HG02642 (cell line): ENCODE measurements at regions not wholly inside any gene's neighbourhood (a gene's known extent, or its start where the extent isn't known, plus 50 kb on each side); places are given as distances from the start of the nearest gene placed in this dataset.

Experiments used
- ATAC-seq: cut with Tn5 transposase; IDR thresholded peaks from one replicate; pipeline ENCODE4 v1.9.1; 2021; ENCODE audit warnings: mild to moderate bottlenecking; ENCODE audit not compliant: unreplicated experiment, poor library complexity

GRCh38 chr22:48556222-48556621 is 1271.5 kb downstream of the BRD1 start:
- ATAC-seq, result no peak

GRCh38 chr22:48555606-48556005 is 1272.1 kb downstream of the BRD1 start:
- ATAC-seq, result no peak

- ATAC-seq, result no peak
Measured at GRCh38 chr22:48554893-48555572, 1272.6 kb downstream of the BRD1 start.

GRCh38 chr22:48553694-48554308 is 1273.9 kb downstream of the BRD1 start:
- ATAC-seq, result no peak

- ATAC-seq, result no peak
Measured at GRCh38 chr22:48553119-48553518, 1274.6 kb downstream of the BRD1 start.

- ATAC-seq, result no peak
Measured at GRCh38 chr22:48551716-48552268, 1275.9 kb downstream of the BRD1 start.

GRCh38 chr22:48551061-48551460 is 1276.6 kb downstream of the BRD1 start:
- ATAC-seq, result no peak

- no peak for ATAC-seq
Measured at GRCh38 chr22:48548391-48548790, 1279.3 kb downstream of the BRD1 start.

GRCh38 chr22:48547971-48548370 is 1279.7 kb downstream of the BRD1 start:
- no peak for ATAC-seq

- no peak for ATAC-seq
Measured at GRCh38 chr22:48546653-48547424, 1280.8 kb downstream of the BRD1 start.

- no peak for ATAC-seq
Measured at GRCh38 chr22:48545987-48546386, 1281.7 kb downstream of the BRD1 start.

- ATAC-seq, result no peak
Measured at GRCh38 chr22:48541401-48542098, 1286.1 kb downstream of the BRD1 start.

- no peak for ATAC-seq
Measured at GRCh38 chr22:48539261-48539660, 1288.4 kb downstream of the BRD1 start.

- ATAC-seq, result no peak
Measured at GRCh38 chr22:48538291-48538820, 1289.3 kb downstream of the BRD1 start.

GRCh38 chr22:48537343-48537680 is 1290.4 kb downstream of the BRD1 start:
- ATAC-seq, result no peak

- ATAC-seq, result no peak
Measured at GRCh38 chr22:48536541-48537342, 1290.9 kb downstream of the BRD1 start.

GRCh38 chr22:48535868-48536540 is 1291.7 kb downstream of the BRD1 start:
- ATAC-seq, result no peak

- no peak for ATAC-seq
Measured at GRCh38 chr22:48534395-48534958, 1293.2 kb downstream of the BRD1 start.

GRCh38 chr22:48532986-48533385 is 1294.7 kb downstream of the BRD1 start:
- no peak for ATAC-seq
